NCI-H526 treated with DMSO at 0.1 percent for 48 hours (cell line): ENCODE measurements at regions not wholly inside any gene's neighbourhood (a gene's known extent, or its start where the extent isn't known, plus 50 kb on each side); places are given as distances from the start of the nearest gene placed in this dataset.
"Not testable (repeated sequence)": the region's sequence is repeated elsewhere in the genome, so short reads cannot be mapped to it uniquely, and the experiment has no call there.

ENCODE experiments used
- DNase-seq: peaks from one replicate; lab custom pipeline; 2025; lab: John Stamatoyannopoulos, UW

DNA sequence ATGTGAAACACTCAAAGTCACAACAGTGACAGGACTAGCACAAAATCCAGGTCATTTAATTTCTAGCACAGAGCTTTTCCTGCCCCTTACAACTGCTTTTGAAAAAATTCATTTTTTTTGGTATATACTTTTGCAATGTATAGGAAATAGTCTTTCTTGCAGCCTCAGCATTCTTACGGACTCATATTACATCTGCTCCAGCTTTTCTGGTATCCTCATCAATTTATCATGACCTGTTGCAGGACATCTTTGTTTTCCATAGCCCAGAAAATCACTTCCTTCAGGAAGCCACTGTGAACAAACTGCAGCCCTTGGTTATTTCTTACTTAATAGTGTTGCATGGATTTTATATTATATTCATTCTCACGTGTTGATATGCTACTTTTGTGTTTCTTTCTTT is 347.9 kb upstream of the MTPN start:
- no peak for DNase-seq

DNA sequence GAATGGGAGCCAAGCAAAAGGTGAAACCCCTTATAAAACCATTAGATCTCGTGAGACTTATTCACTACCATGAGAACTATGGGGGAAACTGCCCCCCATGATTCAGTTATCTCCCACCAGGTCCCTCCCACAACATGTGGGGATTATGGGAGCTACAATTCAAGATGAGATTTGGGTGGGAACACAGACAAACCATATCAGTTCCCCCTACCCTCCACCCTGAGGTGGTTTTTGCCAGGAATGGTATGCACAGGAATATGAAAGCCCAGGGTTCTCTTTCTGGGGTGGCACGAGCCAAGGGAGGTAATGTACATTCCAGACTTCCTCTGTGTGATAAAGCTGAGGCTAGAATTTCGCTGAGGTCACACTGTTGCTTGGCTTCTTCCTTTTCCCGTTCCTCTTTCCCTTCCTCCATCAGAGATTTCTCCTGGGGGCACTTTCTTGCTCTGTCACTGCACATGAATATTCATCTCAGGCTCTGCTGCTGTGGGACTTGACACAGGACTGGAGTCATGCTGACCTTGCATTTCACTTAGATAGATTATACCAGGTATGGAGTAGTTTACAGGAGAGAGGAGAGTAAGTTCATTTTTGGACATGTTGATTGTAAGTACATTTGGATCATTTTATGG is 347.0 kb upstream of the MTPN start:
- DNase-seq, result no peak

GRCh38 chr7:136312592-136312991 is 335.4 kb upstream of the MTPN start:
- DNase-seq, result no peak

DNA sequence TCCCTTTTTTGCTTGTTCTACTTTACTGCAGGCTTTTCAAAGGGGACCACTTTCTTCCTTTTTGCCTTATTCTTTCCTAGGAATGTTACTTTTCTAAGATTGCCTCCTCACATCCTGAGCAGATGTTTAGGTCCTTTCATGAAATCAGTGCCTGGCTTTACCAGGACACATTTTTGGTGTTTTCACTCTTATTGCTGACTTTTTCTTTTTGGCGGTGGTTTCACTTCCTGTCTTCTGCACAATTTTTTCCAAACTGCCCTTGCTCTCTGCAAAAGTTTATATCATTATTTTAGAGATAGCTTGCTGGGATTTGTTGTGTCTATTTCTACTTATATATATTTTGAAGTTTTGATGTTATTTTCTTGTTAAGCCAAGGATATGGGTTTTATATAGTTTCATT is 332.2 kb upstream of the MTPN start:
- DNase-seq, result no peak

DNA sequence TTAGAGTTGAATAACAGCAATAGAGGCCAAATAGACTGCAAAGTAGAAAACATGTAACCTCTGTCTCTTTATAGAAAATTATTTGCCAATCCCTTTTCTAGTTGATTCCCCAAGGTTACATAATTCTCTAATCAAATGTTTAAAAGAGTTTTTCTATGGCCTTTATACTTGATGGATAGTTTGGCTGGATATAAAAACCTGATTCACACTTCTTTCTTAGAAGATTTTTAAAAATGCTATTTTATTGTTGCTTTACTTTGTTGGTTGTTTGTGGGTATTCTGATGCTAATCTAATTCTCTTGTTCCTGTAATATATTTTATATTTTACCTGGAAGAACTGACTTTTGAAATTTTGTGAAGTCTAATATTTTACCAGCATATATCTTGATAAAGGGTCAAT is 331.1 kb upstream of the MTPN start:
- no peak for DNase-seq

GRCh38 chr7:136303162-136303561 is 326.0 kb upstream of the MTPN start:
- DNase-seq, result no peak

- DNase-seq, result no peak
Measured at GRCh38 chr7:136302049-136302448, 324.9 kb upstream of the MTPN start.

DNA sequence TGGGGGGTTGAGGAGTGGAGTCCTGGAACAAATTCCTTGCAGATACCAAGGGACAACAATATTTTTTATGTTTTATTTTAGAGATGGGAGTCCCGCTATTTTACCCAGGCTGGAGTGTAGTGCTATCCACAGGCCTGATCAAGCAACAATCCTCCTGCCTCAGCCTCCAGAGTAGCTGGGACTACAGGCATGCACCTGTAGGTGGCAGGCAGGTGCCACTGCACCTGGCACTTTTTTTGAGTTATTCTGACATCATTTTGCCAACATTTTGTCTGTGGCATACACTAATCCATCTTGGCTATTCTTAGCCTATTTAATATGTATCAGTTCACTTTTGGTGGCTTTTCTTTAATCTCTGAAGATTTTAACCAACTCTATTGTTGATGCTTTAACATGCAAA is 317.8 kb upstream of the MTPN start:
- DNase-seq, result no peak

DNA sequence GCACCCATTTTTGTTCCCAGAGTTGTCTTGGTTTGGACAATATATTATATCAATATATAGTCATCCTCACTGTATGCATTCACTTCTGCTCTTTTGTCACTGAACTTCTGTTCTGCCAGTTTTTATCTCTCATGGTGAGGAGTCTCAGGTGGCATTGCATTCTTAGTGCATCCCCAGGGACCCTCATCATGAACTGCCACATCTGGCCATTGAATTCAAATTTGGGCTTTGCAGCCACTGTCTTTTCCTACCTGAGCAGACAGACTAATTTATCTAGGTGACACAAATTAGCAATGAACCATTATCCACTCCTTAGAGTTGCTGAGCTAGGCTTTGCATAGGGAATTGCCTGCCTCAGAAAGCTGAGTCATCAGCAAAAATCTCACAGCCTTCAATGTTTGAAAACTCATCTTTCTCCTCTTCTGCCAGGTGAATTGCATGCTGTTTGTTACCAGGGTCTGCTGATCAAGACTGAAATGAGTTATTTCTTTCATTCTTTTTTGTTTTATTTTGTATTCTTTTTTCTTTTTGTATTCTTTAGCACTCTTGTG is 316.8 kb upstream of the MTPN start:
- DNase-seq, result no peak

GRCh38 chr7:136293272-136293671 is 316.1 kb upstream of the MTPN start:
- no peak for DNase-seq

DNA sequence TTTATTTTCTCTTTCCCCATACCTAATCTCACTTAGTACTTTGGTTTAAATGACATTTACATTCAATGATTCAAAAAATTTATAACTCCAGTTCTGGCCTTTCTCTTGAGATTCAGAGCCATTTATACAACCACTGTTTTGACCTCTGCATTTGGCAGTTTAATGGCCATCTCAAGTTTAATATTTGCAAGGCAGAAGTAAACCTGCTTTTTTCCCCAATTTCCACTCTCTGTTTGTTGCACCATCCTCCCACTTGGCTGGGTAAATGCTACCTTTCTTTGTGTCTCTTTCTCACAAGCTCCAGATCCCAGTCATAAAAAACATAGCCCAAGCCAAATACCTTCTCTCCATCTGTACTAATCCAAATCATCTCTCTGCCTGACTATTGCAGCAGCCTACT is 315.2 kb upstream of the MTPN start:
- DNase-seq, result no peak

GRCh38 chr7:136290351-136290750 is 313.2 kb upstream of the MTPN start:
- DNase-seq, result no peak

DNA sequence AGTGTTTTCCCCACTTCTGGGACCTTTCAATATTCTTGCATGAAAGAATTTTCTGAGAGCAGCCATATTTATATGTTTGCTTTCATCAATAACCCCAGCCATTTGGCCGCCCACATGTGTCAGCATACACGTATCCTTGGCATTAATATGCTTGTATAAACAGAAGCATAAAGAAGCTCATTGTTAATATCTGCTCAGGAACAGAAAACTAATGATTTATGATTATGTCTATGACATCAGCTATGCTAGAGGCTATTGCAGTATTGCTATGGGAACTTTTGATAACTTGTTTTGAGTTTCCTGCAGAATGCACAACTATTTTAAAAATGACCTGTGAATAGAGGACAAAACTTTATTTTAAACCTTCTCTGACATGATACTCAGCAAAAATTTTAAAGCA is 300.9 kb upstream of the MTPN start:
- DNase-seq, result no peak

DNA sequence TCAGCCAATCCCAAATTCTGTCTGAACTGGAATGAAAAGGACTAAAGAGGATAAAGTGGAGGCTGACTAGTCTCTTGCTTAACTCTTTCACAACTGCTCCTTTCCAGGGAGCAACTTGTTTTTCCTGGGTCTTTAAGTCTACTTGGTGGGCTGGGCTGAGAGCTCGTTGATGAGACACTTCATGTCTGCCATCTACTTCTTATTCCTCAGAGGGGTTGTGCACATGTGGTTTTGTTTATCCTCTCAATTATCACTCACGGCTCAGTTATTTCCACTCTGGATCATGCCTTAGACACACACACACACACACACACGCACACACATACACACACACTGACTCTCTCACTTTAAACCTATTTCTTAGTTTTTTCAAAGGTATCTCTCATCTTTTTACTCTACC is 298.6 kb upstream of the MTPN start:
- DNase-seq, result no peak

DNA sequence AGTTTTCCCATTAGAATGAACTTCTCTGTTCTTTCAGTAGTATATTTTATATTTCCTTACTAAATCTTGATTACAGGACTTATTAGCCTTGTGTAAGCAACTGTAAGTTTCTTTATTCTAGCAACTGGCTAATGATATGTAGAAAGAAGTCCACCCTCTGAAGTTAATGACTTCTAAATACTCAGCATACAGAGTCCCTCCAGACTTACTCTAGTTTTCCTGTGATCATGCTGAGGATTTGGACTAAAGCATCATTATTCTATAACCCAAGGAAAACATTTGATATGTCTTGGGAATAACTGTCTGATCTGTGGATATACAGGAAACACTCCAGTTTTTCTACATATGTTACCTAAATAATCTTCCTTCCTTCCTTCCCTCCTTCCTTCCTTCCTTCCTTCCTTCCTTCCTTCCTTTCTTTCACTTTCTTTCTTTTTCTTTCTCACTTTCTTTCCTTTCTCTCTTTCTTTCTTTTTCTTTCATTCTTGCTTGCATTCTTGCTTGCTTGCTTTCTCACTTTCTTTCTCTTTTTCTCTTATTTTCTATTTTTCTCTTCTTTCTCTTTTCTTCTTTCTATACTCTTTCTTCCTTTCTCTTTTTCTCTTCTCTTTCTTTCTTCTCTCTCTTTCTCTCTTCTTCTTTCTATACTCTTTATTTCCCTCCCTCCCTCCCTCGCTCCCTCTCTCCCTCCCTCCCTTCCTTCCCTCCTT is 297.6 kb upstream of the MTPN start:
- DNase-seq, result no peak

GRCh38 chr7:136272934-136273333 is 295.8 kb upstream of the MTPN start:
- DNase-seq, result no peak

DNA sequence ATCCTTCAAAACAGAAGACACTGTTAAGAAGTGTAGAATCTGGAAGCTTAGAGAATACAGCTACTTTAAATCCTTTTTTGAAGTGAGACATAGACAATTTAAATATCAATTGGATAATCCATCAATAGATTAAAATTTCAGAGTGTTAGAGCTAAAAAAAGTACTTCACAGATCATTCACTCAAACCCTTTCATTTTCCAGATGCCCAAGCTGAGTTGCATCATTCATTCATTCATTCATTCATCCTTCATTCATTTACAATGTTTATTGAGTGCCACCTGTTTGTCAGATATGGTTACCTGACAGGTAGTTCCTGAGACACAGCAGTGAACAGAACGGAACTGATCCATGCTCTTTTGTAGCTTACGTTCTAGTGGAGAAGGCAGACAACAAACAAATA is 290.7 kb upstream of the MTPN start:
- DNase-seq, result no peak

DNA sequence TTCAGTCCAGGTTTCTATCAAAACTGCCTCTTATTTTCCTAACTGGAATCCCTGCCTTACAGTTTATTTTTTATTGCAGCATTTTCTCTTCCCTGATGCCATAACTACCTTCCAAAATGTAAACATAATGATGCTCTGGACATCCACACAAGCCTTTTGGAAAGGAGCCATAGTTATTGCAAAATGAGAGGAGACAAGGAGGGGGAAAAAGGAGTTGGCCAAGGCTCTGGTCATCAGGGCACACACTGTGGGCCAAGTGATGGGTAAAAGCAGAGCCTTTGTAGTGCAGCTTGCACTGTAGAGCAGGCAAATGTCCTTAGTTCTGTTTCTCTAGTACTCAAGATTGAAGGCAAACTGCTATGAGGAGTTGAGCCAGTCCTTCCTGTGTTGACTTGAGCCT is 289.3 kb upstream of the MTPN start:
- no peak for DNase-seq

DNA sequence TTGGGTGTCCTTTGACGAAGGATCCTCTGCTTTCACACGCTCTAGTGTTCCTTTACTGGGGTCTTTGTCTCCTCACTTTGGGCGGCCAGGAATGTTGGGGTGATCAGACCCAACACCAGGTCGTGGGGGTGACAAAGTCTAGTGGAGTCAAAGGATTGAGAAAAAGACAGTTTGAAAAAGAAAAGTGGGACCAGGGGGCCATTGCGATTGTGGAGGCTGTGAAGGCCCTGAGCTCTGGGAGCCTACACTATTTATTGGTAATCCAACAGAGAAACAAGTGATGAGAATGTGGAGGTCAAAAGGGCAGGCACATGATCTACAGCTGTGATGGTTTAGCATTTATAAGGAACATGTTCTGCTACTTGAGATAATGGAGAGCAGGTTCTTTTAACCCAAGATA is 287.1 kb upstream of the MTPN start:
- not testable (repeated sequence) for DNase-seq

- DNase-seq, result not testable (repeated sequence)
Measured at GRCh38 chr7:136263112-136263860, 286.1 kb upstream of the MTPN start.

DNA sequence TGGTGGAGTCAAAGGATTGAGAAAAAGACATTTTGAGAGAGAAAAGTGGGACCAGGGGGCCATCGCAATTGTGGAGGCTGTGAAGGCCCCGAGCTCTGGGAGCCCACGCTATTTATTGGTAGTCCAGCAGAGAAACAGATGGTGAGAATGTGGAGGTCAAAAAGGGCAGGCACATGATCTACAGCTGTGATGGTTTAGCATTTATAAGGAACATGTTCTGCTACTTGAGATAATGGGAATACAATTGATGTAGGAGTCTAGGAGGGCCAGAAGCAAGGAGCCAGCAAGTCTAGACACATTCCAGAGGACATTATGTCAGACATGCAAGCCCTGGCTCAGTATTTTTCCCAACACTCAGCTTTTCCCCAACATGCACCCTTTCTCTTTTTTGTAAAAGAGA is 283.4 kb upstream of the MTPN start:
- not testable (repeated sequence) for DNase-seq

DNA sequence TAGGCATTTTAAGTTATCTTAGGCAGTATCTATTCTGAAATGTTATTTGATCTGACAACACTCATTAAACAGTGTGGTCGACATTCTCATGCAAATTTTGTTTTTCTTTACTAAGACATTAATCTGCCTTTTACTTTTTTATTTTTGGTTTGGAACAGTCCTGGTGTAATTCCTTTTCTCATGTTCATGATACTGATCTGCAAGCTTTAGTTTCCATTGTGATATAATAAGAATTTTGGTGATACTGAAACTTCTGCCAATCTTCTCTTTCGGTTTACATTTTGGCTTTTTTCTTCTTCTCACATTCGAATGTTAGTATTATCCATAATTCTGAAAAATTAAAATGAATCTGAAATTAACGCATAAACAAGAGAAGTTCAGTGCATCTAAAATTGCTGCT is 281.9 kb upstream of the MTPN start:
- no peak for DNase-seq

- no peak for DNase-seq
Measured at GRCh38 chr7:136256491-136256890, 279.3 kb upstream of the MTPN start.
